AG08395 (cell line): ENCODE measurements at regions not wholly inside any gene's neighbourhood (a gene's known extent, or its start where the extent isn't known, plus 50 kb on each side); places are given as distances from the start of the nearest gene placed in this dataset.
"Not testable (repeated sequence)": the region's sequence is repeated elsewhere in the genome, so short reads cannot be mapped to it uniquely, and the experiment has no call there.

ENCODE experiments used
- DNase-seq: peaks from one replicate; pipeline ENCODE4 v3.0.0; 2012; ENCODE audit warnings: mixed read lengths, low spot score

DNA sequence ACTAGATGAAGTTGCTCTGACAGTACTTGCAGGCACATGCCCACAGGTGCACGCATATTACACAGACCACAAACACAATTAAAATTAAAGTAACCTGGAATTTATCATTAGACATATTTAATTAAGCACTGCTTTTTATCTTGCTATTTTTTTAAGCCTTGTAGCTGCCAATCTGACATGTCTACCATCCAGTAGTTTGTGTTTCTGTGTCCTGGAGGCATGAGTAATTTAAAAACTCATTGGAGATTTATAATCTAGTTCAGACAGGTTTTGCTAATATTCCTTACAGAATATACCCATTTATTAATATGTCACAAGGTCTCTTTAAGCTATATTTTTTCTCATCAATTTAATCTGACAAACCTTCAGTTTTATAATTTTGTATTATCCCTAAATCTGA lies 445.0 kb upstream of the KLF6 start:
- DNase-seq, result no peak

DNA sequence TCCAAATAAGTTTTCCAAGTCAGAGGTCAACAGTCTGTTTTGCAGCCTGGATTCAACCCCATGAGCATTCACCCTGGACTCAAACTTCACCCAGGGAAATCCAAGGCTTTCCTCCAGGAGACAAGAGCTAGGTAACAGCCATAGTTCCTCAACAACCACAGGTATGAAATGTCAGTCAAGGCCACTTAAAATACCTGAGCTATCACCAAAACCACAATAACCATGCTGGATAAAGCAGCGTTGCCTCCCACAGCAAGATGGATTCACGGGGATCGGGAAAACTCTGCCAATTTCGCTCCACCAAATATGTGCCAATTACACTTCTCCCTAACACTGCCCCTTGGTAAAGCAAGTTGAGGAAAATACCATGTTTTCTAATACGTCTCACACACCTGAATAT lies 444.1 kb upstream of the KLF6 start:
- no peak for DNase-seq

DNA sequence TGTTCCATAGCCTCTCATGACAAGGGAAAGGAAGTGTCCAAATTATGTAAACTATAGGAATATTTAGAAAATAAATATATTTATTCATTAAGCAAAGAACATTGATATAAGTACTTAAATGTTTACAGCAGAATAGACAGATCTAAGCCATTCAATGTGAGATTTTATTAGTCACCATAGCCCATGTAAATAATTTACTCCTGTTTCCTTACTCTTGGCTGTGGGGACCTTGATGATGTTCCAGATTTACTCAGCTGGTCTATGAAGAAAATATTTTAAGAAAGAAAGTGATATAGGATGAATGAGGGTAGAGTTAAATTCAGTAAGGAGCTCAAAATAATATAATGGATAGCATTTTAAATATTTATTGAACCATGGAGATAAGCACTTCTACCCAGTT lies 442.6 kb upstream of the KLF6 start:
- no peak for DNase-seq

DNA sequence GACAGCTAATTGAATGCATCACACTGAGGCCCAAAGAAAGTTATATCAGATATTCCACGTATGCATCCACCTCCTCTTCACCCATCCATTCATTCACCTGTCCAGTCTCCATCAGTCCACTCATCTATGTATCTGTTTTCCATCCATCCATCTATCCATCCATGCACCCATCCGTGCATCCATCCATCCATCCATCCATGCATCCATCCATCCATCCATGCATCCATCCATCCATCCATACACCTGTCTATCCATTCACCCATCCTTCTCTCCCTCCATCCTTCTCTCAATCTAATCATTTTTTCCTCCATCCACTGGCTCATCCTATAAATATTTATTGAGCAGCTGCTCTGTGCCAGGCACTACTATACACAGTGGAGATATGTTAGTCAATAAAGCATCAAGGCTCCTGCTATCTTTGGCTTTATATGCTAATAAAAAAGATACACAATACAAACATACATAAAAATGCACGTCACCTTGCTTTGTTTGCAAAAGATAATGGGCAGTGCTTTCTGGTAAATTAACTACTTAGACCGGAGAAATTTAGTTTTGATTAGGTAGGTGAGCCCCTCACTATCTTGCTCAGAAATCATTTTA lies 442.0 kb upstream of the KLF6 start:
- no peak for DNase-seq

DNA sequence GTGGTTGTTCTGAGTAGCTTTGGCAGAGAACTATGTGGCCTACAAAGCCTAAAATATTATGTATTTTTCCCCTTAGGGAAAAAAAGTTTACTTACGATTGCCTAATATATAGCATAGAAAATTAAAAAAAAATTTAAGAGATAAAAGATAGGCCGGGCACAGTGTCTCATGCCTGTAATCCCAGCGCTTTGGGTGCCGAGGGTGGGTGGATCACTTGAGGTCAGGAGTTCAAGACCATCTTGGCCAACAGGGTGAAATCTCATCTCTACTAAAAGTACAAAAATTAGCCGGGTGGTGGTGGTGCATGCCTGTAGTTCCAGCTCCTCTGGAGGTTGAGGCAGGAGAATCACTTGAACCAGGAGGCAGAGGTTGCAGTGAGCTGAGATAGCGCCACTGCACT lies 439.2 kb upstream of the KLF6 start:
- no peak for DNase-seq

DNA sequence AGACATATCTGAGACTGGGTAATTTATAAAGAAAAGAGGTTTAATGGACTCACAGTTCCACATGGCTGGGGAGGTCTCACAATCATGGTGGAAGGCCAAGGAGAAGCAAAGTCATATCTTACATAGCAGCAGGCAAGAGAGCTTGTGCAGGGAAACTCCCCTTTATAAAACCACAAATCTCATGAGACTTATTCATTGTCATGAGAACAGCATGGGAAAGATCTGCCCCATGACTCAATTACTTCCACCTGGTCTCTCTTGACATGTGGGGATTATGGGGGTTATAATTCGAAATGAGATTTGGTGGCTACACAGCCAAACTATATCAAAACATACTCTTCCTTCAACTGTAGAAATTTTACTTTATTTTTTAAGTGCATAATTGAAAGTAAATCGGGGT lies 436.3 kb upstream of the KLF6 start:
- not testable (repeated sequence) for DNase-seq

DNA sequence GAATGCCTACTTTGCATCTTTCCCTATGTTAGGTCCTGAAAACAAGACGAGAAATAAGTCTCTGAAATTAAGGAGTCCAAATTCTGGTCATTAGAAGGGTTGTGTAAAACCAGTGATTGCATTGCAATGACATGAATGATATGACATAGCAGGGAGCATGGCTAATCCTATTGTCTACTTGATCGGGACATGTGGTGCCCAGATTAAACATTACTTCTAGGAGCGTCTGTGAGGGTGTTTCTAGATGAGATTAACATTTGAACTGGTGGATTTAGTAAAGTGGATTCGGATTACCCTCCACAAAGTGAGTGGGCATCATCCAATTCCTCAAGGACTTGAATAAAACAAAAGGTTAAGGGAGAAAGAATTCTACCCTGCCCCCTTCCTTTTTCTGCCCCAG lies 434.9 kb upstream of the KLF6 start:
- no peak for DNase-seq

DNA sequence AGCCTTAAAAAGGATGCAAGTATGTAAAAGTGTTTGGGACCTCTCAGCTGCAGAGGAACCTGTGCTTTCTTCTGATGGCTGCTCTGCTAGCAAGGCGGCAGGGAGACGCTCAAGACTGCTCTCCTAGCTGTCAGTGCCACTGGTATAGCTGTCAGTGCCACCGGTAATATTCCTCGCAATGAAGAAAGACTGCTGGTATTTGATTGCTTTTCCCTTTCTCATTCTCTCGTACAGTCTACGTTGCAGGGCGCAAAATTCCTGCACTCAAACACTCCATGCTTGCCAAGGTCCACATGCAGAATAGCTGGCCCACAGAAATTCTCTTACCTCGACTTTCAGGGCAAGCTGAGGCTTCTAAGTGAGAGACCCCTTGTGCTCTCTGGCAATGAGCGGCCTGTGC lies 432.6 kb upstream of the KLF6 start:
- no peak for DNase-seq

DNA sequence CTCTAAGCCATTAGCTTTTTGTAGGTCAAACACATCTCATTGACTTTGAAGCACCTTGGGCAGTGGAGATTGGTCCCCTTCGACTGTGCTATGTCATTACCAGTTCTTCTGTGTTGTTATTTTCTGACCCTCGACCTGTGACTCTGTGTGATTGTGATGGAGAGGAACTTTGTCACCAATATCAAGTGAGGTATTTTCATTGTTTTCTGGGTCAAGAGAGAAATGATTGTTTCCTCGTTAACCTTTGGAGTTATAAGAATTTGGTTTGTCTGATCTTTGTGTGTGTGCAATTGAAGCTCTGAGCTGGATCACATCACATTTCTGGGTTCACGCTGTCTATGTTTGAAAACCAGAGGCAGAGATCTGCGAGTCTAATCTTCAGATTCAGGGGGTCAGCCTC lies 432.2 kb upstream of the KLF6 start:
- no peak for DNase-seq

DNA sequence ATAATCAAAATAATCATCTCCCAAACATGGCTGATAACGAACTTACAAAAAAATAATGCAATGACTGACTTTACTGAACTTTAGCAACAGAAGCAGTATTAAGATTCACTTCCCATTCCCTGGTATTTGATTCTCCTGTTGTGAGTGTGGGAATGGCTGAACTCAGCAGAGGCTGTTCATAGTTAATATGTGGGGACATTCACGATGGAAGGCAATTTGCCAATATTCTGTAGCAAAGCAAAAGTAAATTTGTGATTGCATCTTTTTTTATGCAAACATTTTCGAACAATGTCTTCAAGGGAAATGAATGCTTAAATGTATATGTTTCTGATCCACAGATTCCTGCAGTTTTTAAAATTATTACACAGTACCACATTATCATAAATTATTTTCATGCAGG lies 431.7 kb upstream of the KLF6 start:
- DNase-seq, result no peak

DNA sequence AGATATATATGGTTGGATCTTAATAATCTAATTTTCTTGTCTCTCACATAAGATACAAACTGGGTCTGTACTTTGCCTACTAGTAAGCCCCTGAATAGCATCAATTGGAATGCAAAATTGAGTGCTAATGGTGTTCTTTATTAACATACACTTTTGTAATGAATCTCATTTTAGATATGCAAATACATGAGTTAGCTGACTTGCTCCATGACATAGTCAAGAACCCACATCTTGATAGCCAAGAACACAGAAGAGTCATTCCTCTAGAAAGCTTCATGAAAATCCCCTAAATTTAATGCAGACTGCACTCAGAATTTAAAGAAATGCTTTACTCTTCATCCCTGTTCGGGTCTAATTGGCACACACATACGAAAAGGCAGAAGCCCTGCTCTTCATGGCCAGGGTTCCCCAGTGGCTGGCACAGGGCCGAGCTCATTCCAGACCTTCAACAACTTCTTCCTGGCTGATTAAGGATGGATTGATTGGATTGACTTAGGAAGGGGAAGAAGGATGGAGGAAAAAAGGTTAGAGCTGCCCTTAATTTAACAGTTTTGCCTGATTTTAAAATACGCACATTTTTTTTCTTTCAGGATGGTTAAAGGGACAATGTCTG lies 431.1 kb upstream of the KLF6 start:
- no peak for DNase-seq

DNA sequence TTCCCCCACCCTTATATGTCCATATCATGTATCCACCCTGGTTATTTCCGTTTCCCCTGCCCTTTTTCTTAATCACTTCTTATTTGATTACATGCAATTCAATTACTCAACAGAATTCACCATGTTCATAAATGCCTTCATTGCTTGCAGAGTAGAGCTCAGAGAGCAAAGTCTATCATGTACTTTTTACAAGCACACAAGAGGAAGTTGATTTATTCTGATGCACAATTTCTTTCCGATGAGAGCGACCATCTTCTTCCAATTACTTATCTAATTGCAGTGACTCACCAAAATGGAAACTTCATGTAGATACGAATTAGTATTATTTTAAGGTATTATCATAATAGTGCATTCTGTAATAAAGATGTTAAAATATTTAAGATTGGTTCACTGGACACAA lies 430.5 kb upstream of the KLF6 start:
- no peak for DNase-seq

DNA sequence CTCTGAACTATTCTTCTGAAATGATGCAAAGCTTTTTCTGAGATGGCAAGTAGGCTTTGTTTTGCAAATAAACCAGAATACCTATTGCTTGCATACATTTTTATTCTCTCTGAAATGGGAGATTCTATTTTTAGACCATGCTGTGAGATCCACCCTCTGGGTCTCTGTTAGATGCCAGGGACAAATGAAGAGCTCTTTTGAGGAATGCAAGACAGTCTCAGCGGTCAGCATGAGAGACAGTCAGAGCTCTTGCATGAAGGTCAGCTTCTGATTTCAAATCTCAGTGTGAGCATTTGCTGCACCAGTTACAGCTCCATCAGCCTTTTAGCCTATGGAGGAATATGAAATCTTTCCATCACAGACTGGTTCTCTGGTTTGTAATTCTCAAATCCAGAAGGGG lies 429.9 kb upstream of the KLF6 start:
- DNase-seq, result no peak

DNA sequence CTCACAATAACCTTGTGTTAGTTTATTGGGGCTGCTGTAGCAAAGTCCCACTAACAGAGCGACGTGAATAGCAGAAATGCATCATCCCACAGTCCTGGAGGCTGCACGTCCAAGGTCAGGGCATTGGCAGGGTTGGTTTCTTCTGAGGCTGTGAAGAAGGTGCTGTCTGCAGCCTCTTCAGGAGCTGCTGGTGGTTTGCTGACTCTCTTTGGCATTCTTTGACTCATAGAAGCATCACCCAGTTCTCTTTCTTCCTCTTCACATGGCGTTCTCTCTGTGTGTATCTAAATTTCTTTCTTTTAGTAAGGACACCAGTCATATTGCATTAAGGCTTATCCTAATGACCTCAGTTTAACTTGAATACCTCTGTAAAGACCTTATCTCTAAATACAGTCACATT lies 428.4 kb upstream of the KLF6 start:
- DNase-seq, result no peak

DNA sequence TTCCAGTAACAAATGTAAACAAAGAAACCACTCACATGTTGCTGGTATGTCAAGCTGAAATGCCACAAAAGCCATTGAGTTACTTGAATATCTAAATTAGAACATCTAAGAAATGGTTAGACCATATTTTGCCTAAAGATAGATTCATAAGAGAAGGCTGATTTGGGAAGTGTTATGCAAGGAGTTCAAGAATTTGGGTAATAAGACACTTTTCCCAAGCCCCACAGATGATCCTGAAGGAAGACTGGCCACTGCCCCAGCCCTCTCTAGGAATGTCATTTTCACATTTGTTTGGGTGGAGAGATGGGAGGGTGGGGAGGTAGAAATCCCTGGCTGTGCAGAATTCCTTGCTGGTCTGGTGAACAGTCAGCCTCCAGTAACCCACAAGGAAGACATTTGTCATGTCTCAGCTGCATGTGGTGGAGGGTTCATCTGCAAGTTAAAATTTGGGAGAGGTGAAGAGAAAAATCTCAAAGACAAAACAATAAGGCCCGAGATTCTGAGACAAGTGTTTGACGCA lies 427.2 kb upstream of the KLF6 start:
- no peak for DNase-seq

DNA sequence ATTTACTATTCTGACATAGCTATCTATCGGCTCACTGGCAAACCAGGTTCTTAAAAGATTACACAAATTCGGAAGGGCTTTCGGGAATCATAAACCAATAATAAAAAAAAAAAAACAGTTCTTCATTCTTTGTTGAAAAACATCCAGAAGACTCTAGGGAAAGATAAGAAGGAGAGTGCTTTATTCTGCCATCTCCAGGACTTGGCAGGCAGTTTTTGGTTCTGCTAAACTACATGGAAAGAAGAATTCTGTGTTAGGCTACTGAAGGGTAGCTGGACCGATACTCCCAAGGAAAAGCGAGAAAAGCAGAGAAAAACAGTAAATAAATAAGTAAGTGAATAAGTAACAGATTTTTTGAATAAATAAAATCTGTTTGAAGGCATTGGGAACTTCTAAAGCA lies 423.5 kb upstream of the KLF6 start:
- no peak for DNase-seq

DNA sequence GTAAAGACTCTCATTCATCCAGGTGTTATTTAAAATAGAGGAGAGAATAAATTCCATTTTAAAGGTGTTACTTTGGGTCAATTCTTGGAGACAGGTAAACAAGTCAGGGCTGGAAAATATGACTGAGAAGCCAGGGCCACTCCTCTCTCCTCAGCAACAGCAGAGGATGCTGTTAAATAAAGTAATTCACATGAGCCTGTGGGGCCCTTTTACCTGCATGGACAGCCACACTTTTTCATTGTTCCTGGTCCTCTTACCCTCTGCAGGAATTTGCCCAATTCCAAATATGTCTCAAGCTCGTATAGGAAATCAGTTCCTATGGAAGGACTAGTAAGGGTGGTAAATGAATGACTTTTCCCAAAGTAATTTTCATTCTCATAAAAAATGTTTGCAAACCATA lies 420.1 kb upstream of the KLF6 start:
- no peak for DNase-seq

DNA sequence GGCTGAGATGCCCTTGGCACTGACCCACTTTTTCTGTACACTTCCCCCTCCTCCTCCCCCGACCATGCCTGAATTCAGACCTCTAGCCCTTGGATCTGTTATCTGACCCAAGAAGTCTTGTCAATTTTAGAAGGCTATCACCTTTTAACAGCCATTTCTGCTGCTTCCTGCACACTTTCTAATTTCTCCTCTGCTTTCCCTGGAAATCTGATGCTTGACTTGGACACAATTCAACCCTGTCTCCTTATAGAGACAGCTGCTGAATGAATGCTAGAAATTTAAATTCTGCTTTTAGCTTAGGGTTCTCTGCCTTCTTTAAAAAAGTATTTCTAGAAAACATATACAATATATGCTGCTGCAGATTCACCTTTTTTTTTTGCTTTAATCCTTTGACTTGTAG lies 417.9 kb upstream of the KLF6 start:
- DNase-seq, result no peak

DNA sequence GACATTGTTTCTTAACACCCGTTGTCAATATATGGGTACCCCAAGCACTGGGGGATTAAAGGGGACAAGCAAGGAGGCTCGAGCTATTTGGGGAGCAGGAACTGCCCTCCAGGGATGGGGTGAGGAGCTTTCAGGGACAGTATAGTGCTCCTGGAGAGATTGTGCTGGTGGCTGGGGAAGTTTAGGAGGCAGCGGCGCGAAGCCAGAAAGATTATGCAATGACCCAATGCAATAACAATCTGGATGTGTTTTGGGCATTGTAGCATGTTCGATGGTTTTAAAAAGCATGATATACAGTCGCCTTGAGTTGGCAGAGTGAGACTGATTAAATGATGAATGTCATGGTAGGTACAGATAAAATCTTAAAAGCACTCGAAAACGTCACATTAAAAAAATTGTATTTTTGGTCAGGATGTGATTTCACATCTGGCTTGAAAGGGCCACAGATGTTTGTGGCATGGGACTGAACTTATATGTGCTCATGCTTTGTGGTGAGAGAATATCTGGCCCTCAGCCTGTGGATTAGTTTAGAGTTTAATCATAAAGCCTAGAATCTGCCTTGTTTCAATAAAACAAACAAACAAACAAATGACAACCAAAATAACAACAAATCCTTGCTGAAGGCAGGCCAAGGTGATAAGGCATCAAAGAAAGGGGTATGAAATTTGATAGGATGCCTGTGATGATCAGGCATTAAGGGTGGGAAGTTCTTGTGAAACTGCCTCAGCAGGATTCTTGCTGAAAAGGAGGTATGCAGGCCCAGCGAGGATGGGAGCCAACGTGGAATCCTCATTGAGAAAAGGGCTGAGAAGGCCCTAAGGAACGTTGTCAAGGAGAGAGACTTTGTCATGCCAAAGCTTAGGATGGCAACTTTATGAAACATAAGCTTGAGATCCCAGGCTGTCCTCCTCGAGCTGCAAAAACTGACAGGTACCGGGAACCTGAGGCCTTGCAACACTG lies 417.1 kb upstream of the KLF6 start:
- DNase-seq, result peak; percentile 60

DNA sequence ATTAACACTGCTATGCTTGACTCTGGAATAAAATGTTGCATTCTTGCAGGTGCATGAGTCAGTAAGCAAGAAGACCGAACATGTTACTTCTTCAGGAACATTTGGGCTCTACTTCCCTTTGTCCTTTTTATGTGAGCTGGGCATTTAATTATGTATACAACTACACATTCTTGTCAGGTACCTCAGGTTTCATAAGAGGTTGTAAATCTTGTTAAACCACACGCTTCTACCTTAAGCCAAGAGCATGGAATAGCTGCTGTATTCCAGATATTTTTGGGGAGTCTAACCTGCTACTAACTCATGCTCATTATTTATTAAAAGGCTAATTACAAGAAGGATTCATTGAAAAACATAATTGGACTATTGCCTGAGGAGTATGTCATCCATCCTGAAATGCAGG lies 414.2 kb upstream of the KLF6 start:
- no peak for DNase-seq

DNA sequence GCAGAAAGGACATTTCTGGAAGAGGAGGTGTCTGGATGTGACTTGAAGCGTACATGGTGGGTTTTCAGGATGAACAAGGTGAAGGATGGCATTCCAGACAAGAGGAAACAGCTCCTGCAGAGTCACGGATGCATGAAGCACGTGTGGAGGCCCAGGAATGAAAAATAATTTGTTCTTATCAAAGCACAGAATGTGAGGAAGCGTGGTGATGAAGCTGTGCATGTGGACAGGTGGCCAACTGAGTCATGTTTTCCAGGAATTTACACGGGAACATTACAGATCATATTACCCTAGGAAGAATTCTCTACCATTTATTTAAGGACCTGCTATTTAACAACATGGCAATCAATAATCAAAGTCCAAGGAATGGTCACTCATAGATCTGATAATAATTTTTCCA lies 413.2 kb upstream of the KLF6 start:
- DNase-seq, result no peak

DNA sequence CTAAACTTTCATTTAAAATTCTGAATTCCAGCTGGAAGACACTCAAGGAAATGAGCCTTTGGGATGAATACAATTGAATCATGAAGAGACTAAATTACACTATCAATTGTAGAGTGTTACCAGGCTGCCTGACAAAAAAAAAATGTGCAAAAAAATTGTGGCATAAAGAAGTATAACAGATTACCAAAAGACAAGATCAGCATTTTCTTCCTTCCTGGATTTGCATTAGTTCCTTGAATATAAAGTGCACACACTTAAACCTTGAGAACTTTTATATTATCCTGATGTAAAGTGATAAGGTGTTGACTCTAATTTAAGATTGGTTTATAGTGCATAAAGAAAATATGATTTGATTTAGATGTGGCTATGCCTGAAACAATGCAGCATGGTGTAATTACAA lies 412.7 kb upstream of the KLF6 start:
- DNase-seq, result no peak

DNA sequence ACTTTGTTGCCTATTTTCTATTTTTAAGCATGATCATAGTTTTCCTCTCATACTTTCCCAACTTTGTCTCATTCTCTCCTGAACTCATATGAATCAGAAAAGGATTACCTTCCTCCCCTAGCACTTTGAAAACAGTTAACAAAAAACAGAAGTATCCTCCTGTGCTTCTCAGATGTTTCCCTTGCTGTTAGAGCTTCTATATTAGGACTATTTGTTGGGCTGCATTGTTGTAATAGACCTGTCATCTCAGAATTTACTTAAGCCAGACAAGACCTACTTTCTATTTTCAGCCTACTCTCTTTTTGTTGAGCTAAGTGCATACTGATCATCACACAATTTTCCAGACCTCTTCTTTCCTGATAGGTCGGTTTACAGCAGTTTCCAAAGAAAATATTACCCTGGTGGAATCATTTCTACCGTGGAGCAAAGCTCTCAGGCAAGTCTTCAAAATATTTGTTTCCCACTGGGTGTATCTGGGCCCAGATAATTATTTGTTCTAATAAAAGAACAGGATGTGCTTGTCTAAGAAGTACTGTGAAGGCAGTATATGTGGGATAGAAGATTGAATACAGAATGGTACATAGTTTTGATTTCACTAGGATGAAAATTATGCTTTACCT lies 411.9 kb upstream of the KLF6 start:
- DNase-seq, result no peak
